PFSK-1 (cell line): ENCODE measurements at regions not wholly inside any gene's neighbourhood (a gene's known extent, or its start where the extent isn't known, plus 50 kb on each side); places are given as distances from the start of the nearest gene placed in this dataset.

ENCODE experiments used
- REST ChIP-seq, 2 experiments: IDR thresholded peaks; 2 replicates each; pipeline versions ENCODE4 v1.6.1 to v1.8.0; 2011 to 2012; ENCODE audit warnings: low read depth in 2 of 2, low read length in 2 of 2, control low read depth in 1 of 2, inconsistent platforms in 1 of 2, mild to moderate bottlenecking in 1 of 2, moderate library complexity in 1 of 2; ENCODE audit not compliant: insufficient read depth in 1 of 2
- TAF1 ChIP-seq: IDR thresholded peaks from 2 replicates; pipeline ENCODE4 v1.6.1; 2012; ENCODE audit warnings: low read length, control low read depth, borderline replicate concordance; ENCODE audit not compliant: insufficient read depth

DNA sequence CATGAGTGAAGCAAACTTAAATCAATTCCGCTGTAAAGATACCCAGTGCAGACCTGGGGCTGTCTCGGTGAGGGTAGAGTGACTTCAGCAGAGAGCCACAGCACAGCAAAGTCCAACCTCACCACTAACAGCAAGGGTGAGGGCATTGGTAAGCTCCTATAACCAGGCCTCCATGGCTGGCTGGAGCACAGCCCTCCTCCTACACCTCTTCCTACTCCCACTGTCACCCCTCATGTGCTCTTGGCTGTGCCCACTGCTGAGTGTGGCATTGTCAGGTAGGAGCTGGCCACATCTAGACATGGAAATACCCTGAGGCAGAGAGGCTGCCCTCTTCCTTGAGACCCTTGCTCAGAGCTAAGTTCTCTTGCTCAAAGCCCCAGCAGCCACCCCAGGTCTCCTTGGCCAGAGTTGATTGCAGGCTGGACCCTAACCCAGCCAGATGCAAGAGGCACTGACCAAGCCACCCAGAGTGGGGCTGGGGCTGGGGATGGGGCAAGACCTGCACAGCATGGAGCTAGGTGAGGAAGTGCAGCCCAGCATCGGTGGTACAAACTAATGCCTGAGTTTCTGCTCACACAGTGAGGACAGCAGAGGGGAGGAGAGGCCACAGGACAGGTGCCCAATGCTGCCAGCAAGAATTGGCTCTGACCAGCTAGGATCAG, 77.6 kb upstream of the RAB6C start:
- TF ChIP-seq REST (IDR thresholded peaks at IDR 0.05; ENCODE audit: insufficient read depth in 1 of 2, low read depth in 2 of 2, low read length in 2 of 2), result no peak
- no peak for TF ChIP-seq TAF1
